HG02678 (cell line): ENCODE measurements at regions not wholly inside any gene's neighbourhood (a gene's known extent, or its start where the extent isn't known, plus 50 kb on each side); places are given as distances from the start of the nearest gene placed in this dataset.
"Not testable (repeated sequence)": the region's sequence is repeated elsewhere in the genome, so short reads cannot be mapped to it uniquely, and the experiment has no call there.

Source experiments
- ATAC-seq: cut with Tn5 transposase; IDR thresholded peaks from one replicate; pipeline ENCODE4 v1.9.1; 2021; ENCODE audit warnings: mild to moderate bottlenecking, moderate library complexity; ENCODE audit not compliant: unreplicated experiment

GRCh38 chr2:12624905-12625598 lies 91.7 kb upstream of the TRIB2 start:
- ATAC-seq = no peak

GRCh38 chr2:12628541-12628940 lies 88.2 kb upstream of the TRIB2 start:
- ATAC-seq = not testable (repeated sequence)

- ATAC-seq = no peak
These were observed 79.7 kb upstream of the TRIB2 start for GRCh38 chr2:12636837-12637581.

GRCh38 chr2:12637754-12638153 lies 79.0 kb upstream of the TRIB2 start:
- no peak for ATAC-seq

GRCh38 chr2:12641441-12641840 lies 75.3 kb upstream of the TRIB2 start:
- no peak for ATAC-seq

GRCh38 chr2:12642332-12642731 lies 74.4 kb upstream of the TRIB2 start:
- no peak for ATAC-seq

- ATAC-seq = no peak
These were observed 73.9 kb upstream of the TRIB2 start for GRCh38 chr2:12642859-12643258.

- no peak for ATAC-seq
These were observed 66.9 kb upstream of the TRIB2 start for GRCh38 chr2:12649602-12650400.

GRCh38 chr2:12651641-12652040 lies 65.1 kb upstream of the TRIB2 start:
- no peak for ATAC-seq

- no peak for ATAC-seq
These were observed 64.0 kb upstream of the TRIB2 start for GRCh38 chr2:12652723-12653122.

GRCh38 chr2:12657560-12657959 lies 59.2 kb upstream of the TRIB2 start:
- no peak for ATAC-seq

GRCh38 chr2:12658310-12658945 lies 58.3 kb upstream of the TRIB2 start:
- no peak for ATAC-seq

- ATAC-seq = no peak
These were observed 55.2 kb upstream of the TRIB2 start for GRCh38 chr2:12661489-12661888.

GRCh38 chr2:12663306-12664037 lies 53.3 kb upstream of the TRIB2 start:
- ATAC-seq = no peak

GRCh38 chr2:12665334-12665733 lies 51.4 kb upstream of the TRIB2 start:
- no peak for ATAC-seq

GRCh38 chr2:12666445-12666844 lies 50.3 kb upstream of the TRIB2 start:
- no peak for ATAC-seq
